Retinal pigment epithelial cell (primary cell): ENCODE measurements at regions not wholly inside any gene's neighbourhood (a gene's known extent, or its start where the extent isn't known, plus 50 kb on each side); places are given as distances from the start of the nearest gene placed in this dataset.
"Not testable (repeated sequence)": the region's sequence is repeated elsewhere in the genome, so short reads cannot be mapped to it uniquely, and the experiment has no call there.

ENCODE experiments used
- DNase-seq: peaks from one replicate; pipeline ENCODE4 v3.0.0-alpha.2; 2010; ENCODE audit warnings: low read depth
- H3K4me3 ChIP-seq: 2 replicates; pipeline ENCODE4 v1.5.1; 2011; ENCODE audit warnings: mild to moderate bottlenecking, low read length, control low read depth, moderate library complexity
- CTCF ChIP-seq: conservative IDR thresholded peaks from 2 replicates; pipeline ENCODE4 v1.5.1; 2011; ENCODE audit warnings: low read depth, low read length, control low read depth, inconsistent platforms

GRCh38 chr10:8663131-8663530 lies 608.6 kb downstream of the GATA3 start:
- TF ChIP-seq CTCF: no peak
- no peak for DNase-seq
- H3K4me3 ChIP-seq: no peak overlapping the region

GRCh38 chr10:8665322-8665721 lies 610.8 kb downstream of the GATA3 start:
- DNase-seq: no peak
- no peak overlapping the region for H3K4me3 ChIP-seq
- no peak for TF ChIP-seq CTCF

GRCh38 chr10:8670461-8670860 lies 616.0 kb downstream of the GATA3 start:
- no peak overlapping the region for H3K4me3 ChIP-seq
- DNase-seq: no peak
- no peak for TF ChIP-seq CTCF

GRCh38 chr10:8674230-8674629 lies 619.7 kb downstream of the GATA3 start:
- no peak for TF ChIP-seq CTCF

GRCh38 chr10:8677642-8678041 lies 623.2 kb downstream of the GATA3 start:
- no peak for TF ChIP-seq CTCF
- DNase-seq: no peak
- no peak overlapping the region for H3K4me3 ChIP-seq

More at GRCh38 chr10:8674230-8674629, 619.7 kb downstream of the GATA3 start:
- H3K4me3 ChIP-seq: no peak overlapping the region
- DNase-seq: no peak

- H3K4me3 ChIP-seq, DNase-seq: not testable (repeated sequence)
Observed at GRCh38 chr10:8684916-8685315, 630.4 kb downstream of the GATA3 start.

- TF ChIP-seq CTCF: no peak
- H3K4me3 ChIP-seq: no peak overlapping the region
- no peak for DNase-seq
Observed at GRCh38 chr10:8688881-8689280, 634.4 kb downstream of the GATA3 start.

- DNase-seq: no peak
- H3K4me3 ChIP-seq: no peak overlapping the region
- TF ChIP-seq CTCF: no peak
Observed at GRCh38 chr10:8691498-8692017, 637.1 kb downstream of the GATA3 start.

GRCh38 chr10:8693635-8694034 lies 639.1 kb downstream of the GATA3 start:
- not testable (repeated sequence) for H3K4me3 ChIP-seq, DNase-seq
